ENCODE measurements at regions not wholly inside any gene's neighbourhood (a gene's known extent, or its start where the extent isn't known, plus 50 kb on each side); places are given as distances from the start of the nearest gene placed in this dataset.

- no peaks in the 10 kb centered on the region for H3K79me2 ChIP-seq (ENCODE audit: insufficient read depth, low read depth, low read length)
- no peak overlapping the region for H3K27ac ChIP-seq (ENCODE audit: low read depth, low read length, poor library complexity, severe bottlenecking)
- H4K20me1 ChIP-seq (ENCODE audit: insufficient read depth, low read length): no peaks in the 10 kb centered on the region
- ChIA-PET CTCF (ENCODE audit: unreplicated experiment) (no interaction called here), POLR2A (no interaction called here)
- no peak overlapping the region for H2AFZ ChIP-seq (ENCODE audit: low read length)
- no peak for TF ChIP-seq EZH2phosphoT487 (IDR thresholded peaks at IDR 0.05; ENCODE audit: borderline replicate concordance, low read depth, low read length)
- TF ChIP-seq, protein P1, sequence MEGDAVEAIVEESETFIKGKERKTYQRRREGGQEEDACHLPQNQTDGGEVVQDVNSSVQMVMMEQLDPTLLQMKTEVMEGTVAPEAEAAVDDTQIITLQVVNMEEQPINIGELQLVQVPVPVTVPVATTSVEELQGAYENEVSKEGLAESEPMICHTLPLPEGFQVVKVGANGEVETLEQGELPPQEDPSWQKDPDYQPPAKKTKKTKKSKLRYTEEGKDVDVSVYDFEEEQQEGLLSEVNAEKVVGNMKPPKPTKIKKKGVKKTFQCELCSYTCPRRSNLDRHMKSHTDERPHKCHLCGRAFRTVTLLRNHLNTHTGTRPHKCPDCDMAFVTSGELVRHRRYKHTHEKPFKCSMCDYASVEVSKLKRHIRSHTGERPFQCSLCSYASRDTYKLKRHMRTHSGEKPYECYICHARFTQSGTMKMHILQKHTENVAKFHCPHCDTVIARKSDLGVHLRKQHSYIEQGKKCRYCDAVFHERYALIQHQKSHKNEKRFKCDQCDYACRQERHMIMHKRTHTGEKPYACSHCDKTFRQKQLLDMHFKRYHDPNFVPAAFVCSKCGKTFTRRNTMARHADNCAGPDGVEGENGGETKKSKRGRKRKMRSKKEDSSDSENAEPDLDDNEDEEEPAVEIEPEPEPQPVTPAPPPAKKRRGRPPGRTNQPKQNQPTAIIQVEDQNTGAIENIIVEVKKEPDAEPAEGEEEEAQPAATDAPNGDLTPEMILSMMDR (conservative IDR thresholded peaks at IDR 0.05; ENCODE audit: low read length): no peak
- no peak for DNase-seq (ENCODE audit: low spot score)
- no peak overlapping the region for H3K4me3 ChIP-seq (ENCODE audit: low read depth, low read length, poor library complexity, severe bottlenecking)
- no peaks in the 10 kb centered on the region for H3K9me3 ChIP-seq (ENCODE audit: low read length)
- no TSS peak for BruUV-seq (replicated peaks)
- H3K4me1 ChIP-seq (ENCODE audit: insufficient read depth, low read length, poor library complexity, severe bottlenecking): no peaks in the 10 kb centered on the region
- H3K36me3 ChIP-seq (ENCODE audit: insufficient read depth, low read length): no peaks in the 10 kb centered on the region
- no peaks in the 10 kb centered on the region for H3K9me2 ChIP-seq (ENCODE audit: insufficient read depth, low read length)
- no peak overlapping the region for H3K4me2 ChIP-seq (ENCODE audit: low read length)
- intact Hi-C loops (cut with micrococcal nuclease; ENCODE audit: unreplicated experiment): no loop called here
Observed at GRCh38 chr1:208670778-208671177, 426.6 kb upstream of the PLXNA2 start.

DNA sequence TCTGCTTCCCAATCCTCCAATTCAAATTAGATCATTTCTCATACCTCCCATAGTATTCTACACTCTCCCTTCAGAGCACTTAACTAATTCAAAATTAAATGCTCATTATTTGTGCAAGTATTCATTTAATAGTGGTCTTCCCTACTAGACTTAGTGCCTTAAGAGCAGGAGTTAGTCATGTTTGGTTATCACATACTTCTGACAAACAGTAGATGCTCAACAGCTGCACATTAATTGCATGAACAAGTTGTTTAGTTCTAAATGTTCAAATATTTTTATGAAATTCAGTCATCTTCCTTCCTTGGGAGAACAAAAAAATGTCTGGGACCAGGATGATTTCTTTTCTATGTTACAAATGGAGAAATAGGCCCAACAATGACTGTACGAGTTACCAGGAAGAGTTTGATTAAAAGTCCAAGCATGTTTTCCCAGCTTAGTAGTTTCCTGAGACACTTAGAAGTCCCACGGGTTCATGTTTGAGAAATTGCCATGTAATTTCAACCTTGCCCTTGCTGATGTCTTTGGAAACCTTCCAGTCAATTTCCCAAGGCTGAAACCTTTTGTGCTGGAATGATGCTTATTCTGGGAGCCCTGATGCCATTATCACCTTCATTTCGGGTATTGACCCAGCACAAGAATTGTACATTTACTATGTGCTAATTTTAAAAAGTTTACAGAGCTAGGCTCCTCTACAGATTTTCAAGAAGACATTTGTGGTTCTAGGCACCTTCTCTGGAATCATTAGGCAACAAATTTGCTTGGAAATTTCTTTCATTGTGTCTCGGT lies 437.9 kb upstream of the PLXNA2 start:
- Histone ChIP-seq H3K9me2 (ENCODE audit: insufficient read depth, low read length) (no peaks in the 10 kb centered on the region), H3K27ac (ENCODE audit: low read depth, low read length, poor library complexity, severe bottlenecking) (no peak overlapping the region), H3K9me3 (ENCODE audit: low read length) (no peaks in the 10 kb centered on the region), H3K79me2 (ENCODE audit: insufficient read depth, low read depth, low read length) (no peaks in the 10 kb centered on the region), H3K4me3 (ENCODE audit: low read depth, low read length, poor library complexity, severe bottlenecking) (no peak overlapping the region), H3K4me1 (ENCODE audit: insufficient read depth, low read length, poor library complexity, severe bottlenecking) (no peaks in the 10 kb centered on the region), H3K4me2 (ENCODE audit: low read length) (no peak overlapping the region), H2AFZ (ENCODE audit: low read length) (no peak overlapping the region), H3K36me3 (ENCODE audit: insufficient read depth, low read length) (no peaks in the 10 kb centered on the region), H4K20me1 (ENCODE audit: insufficient read depth, low read length) (no peaks in the 10 kb centered on the region)
- POLR2A ChIA-PET: interaction anchor here (0.6 kb wide), 1 partner anchor 12 kb away, joined by 5 read pairs; no protein-coding TSS in a partner anchor
- intact Hi-C loops (cut with micrococcal nuclease; ENCODE audit: unreplicated experiment): no loop called here
- no TSS peak for BruUV-seq (replicated peaks)
- no peak for DNase-seq (ENCODE audit: low spot score)
- CTCF ChIA-PET (ENCODE audit: unreplicated experiment): no interaction called here
- TF ChIP-seq, protein P1 (conservative IDR thresholded peaks at IDR 0.05; ENCODE audit: low read length): no peak

DNA sequence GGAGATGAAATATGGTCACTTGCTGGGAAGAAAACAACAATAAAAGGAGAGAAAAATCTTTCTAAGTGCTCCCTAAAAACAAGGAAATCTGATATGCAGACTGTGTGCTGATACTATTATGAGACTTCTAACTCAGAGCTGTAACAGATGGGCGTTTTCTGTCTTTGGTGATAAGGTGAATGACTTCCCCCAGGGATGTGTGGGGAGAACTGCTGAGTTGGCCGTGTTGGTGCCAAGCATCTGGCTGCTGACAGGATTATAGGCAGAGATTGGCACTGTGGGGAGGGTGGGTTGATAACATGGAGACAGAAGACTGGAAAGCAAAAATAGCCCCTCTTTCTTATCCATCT lies 438.5 kb upstream of the PLXNA2 start:
- Histone ChIP-seq H3K4me1 (ENCODE audit: insufficient read depth, low read length, poor library complexity, severe bottlenecking) (no peaks in the 10 kb centered on the region), H4K20me1 (ENCODE audit: insufficient read depth, low read length) (no peaks in the 10 kb centered on the region), H3K79me2 (ENCODE audit: insufficient read depth, low read depth, low read length) (no peaks in the 10 kb centered on the region), H3K27ac (ENCODE audit: low read depth, low read length, poor library complexity, severe bottlenecking) (no peak overlapping the region), H3K4me2 (ENCODE audit: low read length) (no peak overlapping the region), H3K36me3 (ENCODE audit: insufficient read depth, low read length) (no peaks in the 10 kb centered on the region), H2AFZ (ENCODE audit: low read length) (no peak overlapping the region), H3K9me2 (ENCODE audit: insufficient read depth, low read length) (no peaks in the 10 kb centered on the region), H3K4me3 (ENCODE audit: low read depth, low read length, poor library complexity, severe bottlenecking) (no peak overlapping the region), H3K9me3 (ENCODE audit: low read length) (no peaks in the 10 kb centered on the region)
- ChIA-PET CTCF (ENCODE audit: unreplicated experiment) (no interaction called here), POLR2A (interaction anchor here (0.6 kb wide), 1 partner anchor 12 kb away, joined by 5 read pairs; no protein-coding TSS in a partner anchor)
- intact Hi-C loops (cut with micrococcal nuclease; ENCODE audit: unreplicated experiment): no loop called here
- BruUV-seq (replicated peaks): no TSS peak
- TF ChIP-seq, protein P1 (conservative IDR thresholded peaks at IDR 0.05; ENCODE audit: low read length): no peak
- TF ChIP-seq EZH2phosphoT487 (IDR thresholded peaks at IDR 0.05; ENCODE audit: borderline replicate concordance, low read depth, low read length): no peak
- no peak for DNase-seq (ENCODE audit: low spot score)
